ENCODE measurements at regions not wholly inside any gene's neighbourhood (a gene's known extent, or its start where the extent isn't known, plus 50 kb on each side); places are given as distances from the start of the nearest gene placed in this dataset.

- TF ChIP-seq EZH2 (IDR thresholded peaks at IDR 0.05; ENCODE audit: borderline replicate concordance, low read depth, low read length, severe bottlenecking) (no peak), CTCF (IDR thresholded peaks at IDR 0.05; ENCODE audit: borderline replicate concordance, extremely low read depth, low read length, poor library complexity, severe bottlenecking) (no peak)
- H3K4me2 ChIP-seq (ENCODE audit: insufficient read depth, low read length), result no peak overlapping the region
- no peaks in the 10 kb centered on the region for H3K4me1 ChIP-seq (ENCODE audit: insufficient read depth, low read length)
- ATAC-seq (ENCODE audit: insufficient read depth, low read depth) (no peak), DNase-seq (no peak)
- no peak overlapping the region for H3K4me3 ChIP-seq (ENCODE audit: low read depth in 1 of 2, low read length in 2 of 2)
- H3K27ac ChIP-seq (ENCODE audit: low read length), result no peak overlapping the region
- no peaks in the 10 kb centered on the region for H3K79me2 ChIP-seq (ENCODE audit: insufficient read depth, low read length)
- H3K36me3 ChIP-seq (ENCODE audit: insufficient read depth, low read length), result no peaks in the 10 kb centered on the region
- no peak overlapping the region for H3K9ac ChIP-seq (ENCODE audit: low read depth, low read length)
- H4K20me1 ChIP-seq (ENCODE audit: insufficient read depth, low read length), result no peaks in the 10 kb centered on the region
- no peaks in the 10 kb centered on the region for H3K9me3 ChIP-seq (ENCODE audit: insufficient read depth, low read length, severe bottlenecking)
- no peaks in the 10 kb centered on the region for H3K27me3 ChIP-seq (ENCODE audit: insufficient read depth, low read length, poor library complexity)
- no peak overlapping the region for H2AFZ ChIP-seq (ENCODE audit: low read depth, low read length)
Measured at GRCh38 chr3:473033-473800, 276.7 kb downstream of the CHL1 start.

DNA sequence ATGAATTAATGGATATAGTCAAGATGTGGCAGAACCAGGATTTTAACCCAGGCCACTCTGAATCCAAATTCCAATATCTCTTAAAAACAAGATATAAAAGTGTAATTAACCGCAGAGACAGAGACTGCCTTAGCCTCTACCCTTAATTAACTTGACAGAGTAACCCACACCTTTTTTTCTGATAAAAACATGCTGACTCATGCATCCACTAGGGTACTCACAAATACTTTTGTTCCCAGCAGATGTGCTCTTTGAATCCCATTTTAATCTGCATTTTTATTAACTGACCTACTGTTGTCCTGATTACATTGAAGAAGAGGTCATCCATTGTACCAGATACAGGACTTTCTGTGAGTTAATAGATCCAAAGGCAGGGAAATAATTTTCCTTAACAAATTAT lies 278.3 kb downstream of the CHL1 start:
- Histone ChIP-seq H4K20me1 (ENCODE audit: insufficient read depth, low read length) (no peaks in the 10 kb centered on the region), H3K9me3 (ENCODE audit: insufficient read depth, low read length, severe bottlenecking) (no peaks in the 10 kb centered on the region), H3K4me3 (ENCODE audit: low read depth in 1 of 2, low read length in 2 of 2) (no peak overlapping the region), H3K27ac (ENCODE audit: low read length) (no peak overlapping the region), H3K4me1 (ENCODE audit: insufficient read depth, low read length) (no peaks in the 10 kb centered on the region), H3K9ac (ENCODE audit: low read depth, low read length) (no peak overlapping the region), H3K79me2 (ENCODE audit: insufficient read depth, low read length) (no peaks in the 10 kb centered on the region), H3K4me2 (ENCODE audit: insufficient read depth, low read length) (no peak overlapping the region), H2AFZ (ENCODE audit: low read depth, low read length) (no peak overlapping the region), H3K36me3 (ENCODE audit: insufficient read depth, low read length) (no peaks in the 10 kb centered on the region), H3K27me3 (ENCODE audit: insufficient read depth, low read length, poor library complexity) (no peaks in the 10 kb centered on the region)
- TF ChIP-seq EZH2 (IDR thresholded peaks at IDR 0.05; ENCODE audit: borderline replicate concordance, low read depth, low read length, severe bottlenecking), result no peak
- no peak for TF ChIP-seq CTCF (IDR thresholded peaks at IDR 0.05; ENCODE audit: borderline replicate concordance, extremely low read depth, low read length, poor library complexity, severe bottlenecking)
- DNase-seq (no peak), ATAC-seq (ENCODE audit: insufficient read depth, low read depth) (no peak)

GRCh38 chr3:480070-480469 lies 283.5 kb downstream of the CHL1 start:
- TF ChIP-seq EZH2 (IDR thresholded peaks at IDR 0.05; ENCODE audit: borderline replicate concordance, low read depth, low read length, severe bottlenecking), result no peak
- TF ChIP-seq CTCF (IDR thresholded peaks at IDR 0.05; ENCODE audit: borderline replicate concordance, extremely low read depth, low read length, poor library complexity, severe bottlenecking), result no peak

More at GRCh38 chr3:480070-480469, 283.5 kb downstream of the CHL1 start:
- Histone ChIP-seq H3K79me2 (ENCODE audit: insufficient read depth, low read length) (no peaks in the 10 kb centered on the region), H2AFZ (ENCODE audit: low read depth, low read length) (no peak overlapping the region), H3K4me1 (ENCODE audit: insufficient read depth, low read length) (no peaks in the 10 kb centered on the region), H3K9ac (ENCODE audit: low read depth, low read length) (no peak overlapping the region), H3K27me3 (ENCODE audit: insufficient read depth, low read length, poor library complexity) (no peaks in the 10 kb centered on the region), H3K4me2 (ENCODE audit: insufficient read depth, low read length) (no peak overlapping the region), H3K36me3 (ENCODE audit: insufficient read depth, low read length) (no peaks in the 10 kb centered on the region), H3K27ac (ENCODE audit: low read length) (no peak overlapping the region), H3K4me3 (ENCODE audit: low read depth in 1 of 2, low read length in 2 of 2) (no peak overlapping the region), H4K20me1 (ENCODE audit: insufficient read depth, low read length) (no peaks in the 10 kb centered on the region), H3K9me3 (ENCODE audit: insufficient read depth, low read length, severe bottlenecking) (no peaks in the 10 kb centered on the region)
- DNase-seq (no peak), ATAC-seq (ENCODE audit: insufficient read depth, low read depth) (no peak)
